HG02623 (cell line): ENCODE measurements at regions not wholly inside any gene's neighbourhood (a gene's known extent, or its start where the extent isn't known, plus 50 kb on each side); places are given as distances from the start of the nearest gene placed in this dataset.
"Not testable (repeated sequence)": the region's sequence is repeated elsewhere in the genome, so short reads cannot be mapped to it uniquely, and the experiment has no call there.

ENCODE experiments used
- ATAC-seq: cut with Tn5 transposase; IDR thresholded peaks from one replicate; pipeline ENCODE4 v1.9.1; 2021; ENCODE audit warnings: moderate library complexity; ENCODE audit not compliant: unreplicated experiment

GRCh38 chrX:22758807-22759481 lies 240.8 kb upstream of the DDX53 start:
- ATAC-seq, result peak; percentile 68

DNA sequence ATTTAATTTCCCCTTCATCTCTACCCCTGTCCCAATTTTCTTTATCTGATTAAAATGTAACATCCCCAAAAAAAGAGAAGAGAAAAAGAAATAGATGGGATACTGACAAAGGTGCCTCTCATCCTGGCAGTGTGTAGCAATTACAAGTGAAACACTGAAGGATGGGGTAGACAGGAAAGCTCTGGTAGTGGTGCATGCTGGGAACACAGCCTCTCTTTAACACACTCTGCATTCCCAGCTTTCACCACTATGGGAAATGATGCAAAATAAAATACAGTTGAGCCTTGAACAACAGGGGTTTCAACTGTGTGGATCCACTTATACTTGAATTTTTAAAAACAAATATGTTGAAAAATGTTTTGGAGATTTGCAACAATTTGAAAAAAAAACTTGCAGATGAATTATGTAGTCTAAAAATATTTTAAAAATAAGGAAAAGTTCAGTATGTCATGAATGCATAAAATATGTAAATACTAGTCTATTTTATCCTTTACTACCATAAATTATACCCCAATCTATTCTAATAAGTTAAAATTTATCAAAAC lies 239.2 kb upstream of the DDX53 start:
- ATAC-seq, result no peak

GRCh38 chrX:22788221-22788620 lies 211.5 kb upstream of the DDX53 start:
- no peak for ATAC-seq

- no peak for ATAC-seq
Measured at GRCh38 chrX:22795671-22796070, 204.1 kb upstream of the DDX53 start.

GRCh38 chrX:22800360-22800759 lies 199.4 kb upstream of the DDX53 start:
- ATAC-seq, result no peak

DNA sequence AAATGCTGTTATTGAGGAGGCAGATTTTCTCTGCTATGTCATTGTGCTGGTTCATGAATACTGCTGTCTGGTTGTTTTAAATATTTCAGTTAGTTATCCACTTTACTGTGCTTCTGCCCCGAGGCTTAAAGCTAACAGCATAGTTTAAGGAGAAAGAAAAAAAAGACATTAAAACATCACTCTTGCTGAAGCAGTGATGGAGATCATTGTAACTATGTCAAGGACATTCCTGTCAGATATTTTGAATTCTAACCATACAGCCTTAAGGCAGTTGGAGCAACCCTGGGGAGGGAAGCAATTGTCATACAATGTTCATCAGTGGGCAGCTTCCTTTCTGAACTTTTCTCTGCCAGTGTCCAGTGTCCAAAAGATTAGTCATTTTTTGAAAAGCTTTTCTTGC lies 199.0 kb upstream of the DDX53 start:
- ATAC-seq, result no peak

- no peak for ATAC-seq
Measured at GRCh38 chrX:22803353-22803752, 196.4 kb upstream of the DDX53 start.

DNA sequence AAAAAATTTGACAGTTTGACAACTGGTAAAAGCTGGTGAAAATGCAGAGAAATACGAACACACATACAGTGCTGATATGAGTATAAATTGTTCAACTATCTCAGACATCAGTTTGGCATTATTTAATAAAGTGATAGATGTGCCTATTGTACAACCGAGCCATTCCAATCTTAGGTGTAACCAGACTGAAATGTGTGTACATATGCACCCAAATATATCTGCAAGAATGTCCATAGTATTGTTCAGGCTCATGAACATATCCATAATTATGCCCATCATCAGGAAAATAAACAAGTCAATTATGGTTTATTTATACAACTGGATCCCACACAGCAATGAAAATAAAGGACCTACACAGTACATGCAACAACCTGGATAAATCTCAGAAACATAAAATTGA lies 188.9 kb upstream of the DDX53 start:
- ATAC-seq, result no peak

- ATAC-seq, result no peak
Measured at GRCh38 chrX:22818061-22818460, 181.7 kb upstream of the DDX53 start.

DNA sequence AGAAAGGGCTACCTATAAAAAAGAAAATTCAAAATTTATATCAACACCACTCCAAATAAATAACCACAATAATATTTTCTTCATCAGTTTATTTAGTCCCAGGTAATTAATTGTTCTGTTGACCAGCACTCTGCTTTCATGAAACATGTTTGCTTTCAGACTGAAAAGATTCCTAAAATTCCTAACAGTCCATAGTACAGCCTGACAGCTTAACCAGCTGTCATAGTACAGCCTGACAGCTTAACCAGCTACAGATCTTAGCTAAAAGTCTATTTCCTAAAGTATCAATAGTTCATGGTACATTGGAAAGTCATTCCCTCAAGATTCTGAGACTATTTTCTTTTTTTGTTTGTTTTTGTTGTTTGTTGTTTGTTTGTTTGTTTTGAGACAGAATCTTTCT lies 144.1 kb upstream of the DDX53 start:
- no peak for ATAC-seq

DNA sequence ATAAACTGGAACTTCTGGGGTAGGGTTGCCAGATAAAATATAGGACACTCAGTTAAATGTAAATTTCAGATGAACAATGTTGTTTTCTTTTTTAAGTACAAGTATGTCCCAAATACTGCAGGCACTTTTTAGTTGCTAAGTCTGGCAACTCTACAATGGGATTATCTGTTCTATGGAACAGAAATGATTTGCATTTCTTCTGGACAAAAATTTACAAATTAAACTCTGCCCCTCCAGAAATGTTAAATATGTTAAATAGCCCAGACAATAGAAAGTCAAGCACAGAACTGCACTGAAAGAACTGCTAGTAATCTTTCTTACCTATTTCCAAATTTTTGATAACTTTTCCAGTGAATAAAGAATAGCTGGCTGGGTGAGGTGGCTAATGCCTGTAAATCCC lies 140.1 kb upstream of the DDX53 start:
- no peak for ATAC-seq

- not testable (repeated sequence) for ATAC-seq
Measured at GRCh38 chrX:22866801-22867200, 133.0 kb upstream of the DDX53 start.

- no peak for ATAC-seq
Measured at GRCh38 chrX:22882543-22882942, 117.2 kb upstream of the DDX53 start.

DNA sequence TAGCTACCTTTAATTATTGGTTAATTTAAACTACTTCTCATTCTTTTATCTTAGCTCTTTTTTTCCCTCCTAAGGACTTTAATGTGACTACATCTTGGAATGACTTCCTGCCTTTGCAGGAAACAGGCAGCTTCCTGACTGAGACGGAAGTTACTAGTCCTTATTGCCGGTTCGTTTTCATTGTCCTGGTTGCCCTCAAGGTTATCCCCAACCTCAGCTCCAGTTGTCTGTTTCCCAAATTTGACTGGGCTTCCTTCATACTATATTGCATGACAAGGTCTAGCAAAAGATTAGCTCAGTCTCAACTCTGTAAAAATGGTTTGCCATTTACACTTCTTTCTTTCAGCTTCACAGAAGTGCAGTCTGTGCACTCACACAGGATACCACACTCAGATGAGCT lies 109.9 kb upstream of the DDX53 start:
- no peak for ATAC-seq

DNA sequence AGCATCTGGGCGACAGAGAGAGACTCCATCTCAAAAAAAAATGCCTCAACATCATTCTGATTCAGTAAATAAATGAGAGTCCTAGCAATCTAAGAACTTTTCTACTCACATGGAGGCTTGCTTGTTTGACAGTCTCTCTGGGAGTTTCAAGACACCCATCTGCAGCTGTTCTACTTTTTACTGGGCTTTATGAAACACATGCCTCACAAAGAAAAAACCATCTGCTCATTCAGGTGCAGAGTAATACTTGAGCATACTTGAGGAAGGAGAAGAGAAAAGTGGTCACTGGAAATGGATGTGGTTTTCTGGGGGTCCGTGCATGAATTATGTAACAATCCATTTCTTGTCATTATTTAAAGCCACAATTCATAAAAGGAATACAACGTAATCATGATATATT lies 87.1 kb upstream of the DDX53 start:
- no peak for ATAC-seq

- ATAC-seq, result no peak
Measured at GRCh38 chrX:22922961-22923360, 76.8 kb upstream of the DDX53 start.

GRCh38 chrX:22934640-22935039 lies 65.1 kb upstream of the DDX53 start:
- no peak for ATAC-seq

DNA sequence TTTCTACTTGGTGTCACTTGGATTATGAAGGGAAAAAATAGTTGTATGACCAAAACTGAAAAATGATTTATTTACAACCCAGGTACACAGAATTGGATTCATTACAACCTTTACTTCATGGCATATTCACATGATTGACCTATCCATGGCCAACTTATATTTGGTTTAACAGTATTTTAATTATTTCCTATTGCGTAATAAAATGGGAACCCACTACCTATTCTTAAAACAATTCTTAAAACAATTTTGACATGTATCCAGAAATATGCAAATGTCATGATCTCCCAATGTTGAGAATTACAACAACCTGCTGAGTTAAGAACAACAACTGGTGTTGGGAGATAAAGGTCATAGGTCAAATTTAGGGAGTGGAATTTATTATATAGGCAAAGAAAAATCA lies 54.8 kb upstream of the DDX53 start:
- ATAC-seq, result no peak
